Peyer's patch (tissue), 4 donors: ENCODE measurements at regions not wholly inside any gene's neighbourhood (a gene's known extent, or its start where the extent isn't known, plus 50 kb on each side); places are given as distances from the start of the nearest gene placed in this dataset.

Source experiments
- POLR2A ChIP-seq, 2 donors: fragments of 450-650 bp; IDR thresholded peaks; one replicate each; pipeline ENCODE4 v1.5.1; 2017; ENCODE audit warnings: antibody characterized with exemption in 2 of 2, mild to moderate bottlenecking in 2 of 2, moderate library complexity in 2 of 2
- TF ChIP-seq, protein P1 (sequence below), 6 experiments: fragments of 450-650 bp in 4 of 6; fragments of 200-600 bp in 2 of 6; sonication (generic) in 1 of 6; IDR thresholded peaks; one replicate each; pipeline ENCODE4 v1.5.1; 2017 to 2019; ENCODE audit warnings: antibody characterized with exemption in 6 of 6, mild to moderate bottlenecking in 3 of 6, moderate library complexity in 1 of 6

- TF ChIP-seq, protein P1, sequence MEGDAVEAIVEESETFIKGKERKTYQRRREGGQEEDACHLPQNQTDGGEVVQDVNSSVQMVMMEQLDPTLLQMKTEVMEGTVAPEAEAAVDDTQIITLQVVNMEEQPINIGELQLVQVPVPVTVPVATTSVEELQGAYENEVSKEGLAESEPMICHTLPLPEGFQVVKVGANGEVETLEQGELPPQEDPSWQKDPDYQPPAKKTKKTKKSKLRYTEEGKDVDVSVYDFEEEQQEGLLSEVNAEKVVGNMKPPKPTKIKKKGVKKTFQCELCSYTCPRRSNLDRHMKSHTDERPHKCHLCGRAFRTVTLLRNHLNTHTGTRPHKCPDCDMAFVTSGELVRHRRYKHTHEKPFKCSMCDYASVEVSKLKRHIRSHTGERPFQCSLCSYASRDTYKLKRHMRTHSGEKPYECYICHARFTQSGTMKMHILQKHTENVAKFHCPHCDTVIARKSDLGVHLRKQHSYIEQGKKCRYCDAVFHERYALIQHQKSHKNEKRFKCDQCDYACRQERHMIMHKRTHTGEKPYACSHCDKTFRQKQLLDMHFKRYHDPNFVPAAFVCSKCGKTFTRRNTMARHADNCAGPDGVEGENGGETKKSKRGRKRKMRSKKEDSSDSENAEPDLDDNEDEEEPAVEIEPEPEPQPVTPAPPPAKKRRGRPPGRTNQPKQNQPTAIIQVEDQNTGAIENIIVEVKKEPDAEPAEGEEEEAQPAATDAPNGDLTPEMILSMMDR (IDR thresholded peaks at IDR 0.05) = no peak
- no peak for TF ChIP-seq POLR2A (IDR thresholded peaks at IDR 0.05)
Measured at GRCh38 chr9:79928661-79929223, 357.0 kb downstream of the TLE4 start.
